ENCODE measurements at regions not wholly inside any gene's neighbourhood (a gene's known extent, or its start where the extent isn't known, plus 50 kb on each side); places are given as distances from the start of the nearest gene placed in this dataset.

GRCh38 chr10:33791272-33791660 is 456.8 kb upstream of the NRP1 start:
- no peaks in the 10 kb centered on the region for H3K27me3 ChIP-seq
- no peaks in the 10 kb centered on the region for H3K4me1 ChIP-seq
- H3K9me3 ChIP-seq: no peaks in the 10 kb centered on the region
- TF ChIP-seq POLR2A (IDR thresholded peaks at IDR 0.05) (no peak), CTCF (IDR thresholded peaks at IDR 0.05) (no peak)
- no peaks in the 10 kb centered on the region for H3K36me3 ChIP-seq
- intact Hi-C loops (cut with DNase I; ENCODE audit: low total_unique reads): no loop called here
- DNase-seq: no peak
- H3K4me3 ChIP-seq: no peak overlapping the region
- H3K27ac ChIP-seq: no peak overlapping the region

DNA sequence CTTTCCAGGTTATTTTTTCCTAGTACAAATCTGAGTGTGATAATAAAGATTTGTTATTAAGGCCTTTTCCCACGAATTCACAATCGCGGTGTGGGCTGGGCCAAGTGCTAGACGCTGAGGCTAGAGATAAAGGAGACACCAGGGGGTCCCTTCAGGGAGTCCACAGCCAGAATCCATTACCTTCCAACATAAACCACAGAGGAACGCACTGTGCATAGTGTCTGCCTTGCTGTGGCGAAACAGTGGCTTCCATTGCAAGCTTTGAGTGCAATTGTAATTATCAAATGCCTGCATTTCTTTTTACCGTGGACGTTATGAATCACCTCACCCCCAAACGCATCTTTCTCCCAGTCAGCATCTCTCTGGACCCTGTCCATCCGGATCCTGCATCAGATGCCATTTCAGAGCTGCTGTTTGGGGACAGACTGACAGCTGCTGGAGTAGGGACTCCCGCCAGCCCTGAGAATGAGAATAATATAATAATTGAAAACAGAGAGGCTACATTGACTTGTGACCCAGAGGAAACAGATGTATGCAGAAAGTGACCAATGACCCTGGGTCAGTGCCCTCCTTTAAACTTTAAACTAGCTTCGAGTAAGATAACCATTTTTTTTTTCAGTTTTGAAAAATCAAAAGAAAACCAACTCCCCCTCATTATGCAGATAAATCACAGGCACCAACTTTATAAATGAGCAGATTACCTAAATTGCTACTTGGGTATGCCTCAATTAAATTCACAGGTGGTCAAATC is 456.2 kb upstream of the NRP1 start:
- intact Hi-C loops (cut with DNase I; ENCODE audit: low total_unique reads): no loop called here
- Histone ChIP-seq H3K4me3 (no peak overlapping the region), H3K27me3 (no peaks in the 10 kb centered on the region), H3K36me3 (no peaks in the 10 kb centered on the region), H3K9me3 (no peaks in the 10 kb centered on the region), H3K27ac (no peak overlapping the region), H3K4me1 (no peaks in the 10 kb centered on the region)
- TF ChIP-seq CTCF (IDR thresholded peaks at IDR 0.05): no peak
- no peak for DNase-seq

DNA sequence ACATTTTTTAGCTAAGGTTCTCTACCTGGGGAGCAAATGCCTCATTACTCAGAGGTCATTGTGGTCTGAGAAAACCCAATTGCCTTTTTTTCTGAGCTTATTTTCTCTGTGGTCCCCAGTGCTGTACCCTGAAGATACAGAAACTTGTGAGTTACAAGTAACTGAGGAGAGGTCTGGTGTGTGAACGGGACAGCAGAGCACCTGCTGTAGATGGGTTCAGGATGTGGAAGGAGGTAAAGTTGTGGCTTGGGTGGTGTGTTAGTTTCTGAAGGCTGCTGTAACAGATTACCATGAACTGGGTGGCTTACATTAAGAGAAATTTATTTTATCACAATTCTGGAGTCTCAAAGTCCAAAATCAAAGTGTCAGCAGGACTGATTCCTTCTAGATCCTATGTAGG is 449.1 kb upstream of the NRP1 start:
- intact Hi-C loops (cut with DNase I; ENCODE audit: low total_unique reads): no loop called here
- Histone ChIP-seq H3K27me3 (no peaks in the 10 kb centered on the region), H3K36me3 (no peaks in the 10 kb centered on the region), H3K4me1 (no peaks in the 10 kb centered on the region), H3K27ac (no peak overlapping the region), H3K9me3 (no peaks in the 10 kb centered on the region), H3K4me3 (no peak overlapping the region)
- TF ChIP-seq CTCF (IDR thresholded peaks at IDR 0.05) (no peak), POLR2A (IDR thresholded peaks at IDR 0.05) (no peak)
- DNase-seq: no peak

DNA sequence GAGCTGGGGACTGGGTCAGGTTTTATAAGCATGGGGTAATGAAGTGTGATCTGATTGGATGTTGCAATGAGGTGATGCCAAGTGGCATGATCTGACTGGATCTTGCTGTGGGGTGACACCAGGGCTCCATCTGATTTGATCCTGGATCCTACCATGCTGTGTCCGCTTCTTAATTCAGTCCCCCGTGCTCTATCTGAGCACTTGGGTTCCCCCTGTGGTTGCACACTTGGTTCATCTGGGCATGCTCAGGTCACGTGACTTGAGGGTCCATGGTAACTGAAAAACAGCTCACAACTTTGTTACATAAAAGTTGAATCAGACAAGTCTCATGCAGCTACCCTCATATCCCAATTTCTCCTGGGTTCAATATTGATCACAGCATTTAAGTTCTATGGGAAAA is 448.6 kb upstream of the NRP1 start:
- Histone ChIP-seq H3K27me3 (no peaks in the 10 kb centered on the region), H3K9me3 (no peaks in the 10 kb centered on the region), H3K4me1 (no peaks in the 10 kb centered on the region), H3K36me3 (no peaks in the 10 kb centered on the region), H3K4me3 (no peak overlapping the region), H3K27ac (no peak overlapping the region)
- DNase-seq: no peak
- TF ChIP-seq CTCF (IDR thresholded peaks at IDR 0.05): no peak
- TF ChIP-seq POLR2A (IDR thresholded peaks at IDR 0.05): no peak
- intact Hi-C loops (cut with DNase I; ENCODE audit: low total_unique reads): no loop called here

DNA sequence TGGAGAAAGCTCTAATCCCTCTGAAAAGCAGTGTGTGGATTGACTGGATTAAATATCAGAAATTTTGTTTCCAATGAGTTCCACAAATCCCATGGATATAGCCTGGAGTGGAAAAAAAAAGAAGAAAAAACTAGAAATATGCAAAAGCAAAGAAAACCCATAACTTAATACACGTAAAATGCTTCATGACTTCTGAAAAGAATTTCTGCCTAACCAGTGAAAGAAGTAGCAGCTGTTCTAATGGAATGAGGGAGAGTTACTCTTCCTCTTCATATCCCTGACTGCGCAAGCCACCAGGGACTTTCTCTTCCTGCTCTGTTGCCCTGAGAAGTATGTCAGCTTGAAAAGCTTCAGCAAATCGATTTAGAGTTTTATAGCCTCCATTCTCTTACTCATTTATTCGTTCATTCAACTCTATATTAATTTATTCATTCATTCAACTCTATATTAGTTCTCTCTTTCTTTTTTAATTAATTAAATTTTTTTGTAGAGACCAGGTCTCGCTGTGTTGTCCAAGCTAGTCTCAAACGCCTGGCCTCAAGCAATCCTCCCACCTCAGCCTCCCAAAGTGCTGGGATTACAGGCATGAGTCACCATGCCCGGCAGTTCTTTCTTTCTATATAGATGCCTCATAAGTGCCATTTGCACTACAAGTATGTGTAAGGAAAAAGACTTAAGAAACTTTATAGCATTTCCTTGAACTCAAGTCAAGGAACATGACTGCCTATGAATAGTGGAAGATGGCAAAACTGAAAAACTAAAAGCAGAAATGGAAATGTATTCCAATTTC is 447.3 kb upstream of the NRP1 start:
- Histone ChIP-seq H3K9me3 (no peaks in the 10 kb centered on the region), H3K4me1 (no peaks in the 10 kb centered on the region), H3K36me3 (no peaks in the 10 kb centered on the region), H3K27me3 (no peaks in the 10 kb centered on the region), H3K27ac (no peak overlapping the region), H3K4me3 (no peak overlapping the region)
- TF ChIP-seq POLR2A (IDR thresholded peaks at IDR 0.05) (no peak), CTCF (IDR thresholded peaks at IDR 0.05) (no peak)
- intact Hi-C loops (cut with DNase I; ENCODE audit: low total_unique reads): no loop called here
- no peak for DNase-seq

Data from uterus (tissue), 3 donors.